ENCODE measurements at regions not wholly inside any gene's neighbourhood (a gene's known extent, or its start where the extent isn't known, plus 50 kb on each side); places are given as distances from the start of the nearest gene placed in this dataset.

- DNase-seq, result no peak
Measured at GRCh38 chr11:115699733-115700132, 195.5 kb upstream of the CADM1 start.

DNA sequence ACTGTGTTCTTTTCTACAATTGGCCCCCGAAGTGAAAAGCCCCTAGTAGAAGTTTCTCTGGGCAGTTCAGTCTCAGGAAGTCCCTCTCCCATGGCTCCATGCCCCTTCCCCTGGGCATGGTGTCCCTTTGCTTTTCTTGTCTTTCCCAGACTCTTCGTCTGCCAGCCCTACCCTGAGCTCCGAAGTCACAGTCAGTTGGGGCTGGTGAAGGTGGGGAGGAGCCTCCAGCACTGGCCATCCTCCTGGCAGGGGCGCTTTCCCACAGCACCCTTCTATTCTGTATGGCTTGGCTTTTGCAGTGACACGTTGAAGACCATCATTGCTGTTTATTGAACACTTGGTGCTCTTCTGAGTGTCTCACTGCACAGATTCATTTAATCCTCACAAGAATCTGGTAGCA is 195.1 kb upstream of the CADM1 start:
- no peak for DNase-seq

- no peak for DNase-seq
Measured at GRCh38 chr11:115698243-115698642, 194.0 kb upstream of the CADM1 start.

DNA sequence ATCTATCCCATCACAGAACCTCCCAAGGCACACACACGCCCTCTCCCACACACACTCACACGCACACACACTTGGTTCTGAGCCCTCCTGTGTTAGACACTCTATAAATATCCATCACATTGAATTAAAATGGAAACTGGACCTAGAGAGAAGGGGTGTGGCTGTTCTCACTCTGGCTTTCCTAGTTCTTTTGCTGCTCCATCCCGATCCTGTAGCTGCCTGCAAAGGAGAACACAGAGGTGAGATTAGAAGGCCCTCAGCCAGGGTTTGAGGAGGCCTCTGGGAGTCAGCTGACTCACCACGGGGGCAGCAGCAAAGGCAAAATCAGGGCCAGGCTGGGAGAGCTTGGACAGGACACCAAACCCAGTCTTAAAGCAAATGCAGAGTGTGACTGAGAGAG is 192.3 kb upstream of the CADM1 start:
- DNase-seq, result no peak

DNA sequence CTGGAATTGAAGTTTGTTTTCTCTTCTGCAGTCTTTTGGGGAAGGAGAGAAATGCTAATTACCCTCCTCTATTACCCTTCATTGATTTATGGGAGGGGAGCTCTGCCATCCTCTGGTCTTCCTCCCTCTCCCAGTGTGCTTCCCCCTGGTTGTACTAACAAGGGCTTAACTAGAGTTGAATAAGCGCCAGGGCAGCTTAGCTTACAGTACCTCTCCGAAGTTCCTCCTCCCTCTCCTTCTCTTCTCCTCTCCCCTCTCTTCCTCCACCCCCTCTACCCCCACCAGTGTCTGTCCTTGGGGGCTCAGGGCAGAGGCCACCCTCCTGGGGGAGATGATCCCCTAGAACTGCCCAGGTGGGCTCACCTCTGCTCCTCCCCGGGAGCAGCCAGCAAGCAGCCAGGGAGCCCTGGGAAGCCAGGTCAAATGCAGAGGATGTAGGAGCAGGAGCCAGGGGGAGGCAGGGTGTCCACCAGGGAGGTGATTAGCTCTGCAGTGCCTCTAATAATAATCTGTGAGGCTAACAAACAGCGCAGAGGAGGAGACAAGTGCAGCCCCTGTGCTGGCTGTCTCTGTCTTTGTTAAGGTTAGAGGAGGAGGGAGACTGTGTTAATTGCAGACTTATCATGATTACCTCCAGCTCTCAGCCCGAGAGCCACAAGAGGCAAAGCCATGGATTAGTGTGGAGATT is 191.6 kb upstream of the CADM1 start:
- DNase-seq, result no peak

DNA sequence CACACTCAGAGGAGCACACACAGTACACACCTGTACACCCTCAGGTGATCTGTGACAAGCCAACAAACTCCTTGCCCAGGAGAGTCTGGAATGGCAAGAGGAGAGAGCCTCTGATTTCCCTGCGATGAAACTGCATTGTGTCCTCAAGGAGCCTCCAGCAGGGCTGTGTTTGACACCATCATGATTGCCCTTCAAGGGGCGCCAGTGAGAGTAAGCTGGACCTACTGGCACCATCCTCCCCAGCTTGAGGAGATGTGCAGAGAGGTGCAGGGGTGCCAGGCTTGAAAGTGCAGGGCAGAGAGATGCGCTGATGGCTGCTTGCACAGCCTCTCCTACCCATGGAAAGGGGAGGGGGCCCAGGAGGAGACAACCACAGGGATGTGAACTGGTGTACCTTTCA is 188.8 kb upstream of the CADM1 start:
- no peak for DNase-seq

GRCh38 chr11:115691030-115691429 is 186.8 kb upstream of the CADM1 start:
- no peak for DNase-seq

GRCh38 chr11:115687934-115688333 is 183.7 kb upstream of the CADM1 start:
- no peak for DNase-seq

- DNase-seq, result no peak
Measured at GRCh38 chr11:115684699-115685098, 180.5 kb upstream of the CADM1 start.

DNA sequence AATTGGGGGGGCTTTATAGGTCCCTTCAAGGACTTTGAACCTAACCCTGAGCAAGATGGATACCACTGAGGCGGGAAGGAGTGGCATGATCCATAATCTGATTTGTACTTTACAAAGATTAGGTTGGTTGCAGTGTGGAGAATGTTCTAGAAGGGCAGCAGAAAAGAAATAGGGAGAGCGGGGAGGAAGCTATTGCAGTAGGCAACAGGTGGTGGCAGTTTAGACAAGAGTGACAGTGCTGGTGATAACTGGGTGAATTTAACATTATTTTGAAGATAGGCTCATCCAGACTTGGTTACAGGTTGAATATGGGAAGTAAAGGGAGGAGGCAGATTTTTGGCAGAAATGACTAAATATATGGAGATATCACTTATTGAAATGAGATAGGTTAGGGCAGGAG is 179.9 kb upstream of the CADM1 start:
- no peak for DNase-seq

- DNase-seq, result no peak
Measured at GRCh38 chr11:115682888-115683287, 178.7 kb upstream of the CADM1 start.

GRCh38 chr11:115682101-115682500 is 177.9 kb upstream of the CADM1 start:
- DNase-seq, result no peak

DNA sequence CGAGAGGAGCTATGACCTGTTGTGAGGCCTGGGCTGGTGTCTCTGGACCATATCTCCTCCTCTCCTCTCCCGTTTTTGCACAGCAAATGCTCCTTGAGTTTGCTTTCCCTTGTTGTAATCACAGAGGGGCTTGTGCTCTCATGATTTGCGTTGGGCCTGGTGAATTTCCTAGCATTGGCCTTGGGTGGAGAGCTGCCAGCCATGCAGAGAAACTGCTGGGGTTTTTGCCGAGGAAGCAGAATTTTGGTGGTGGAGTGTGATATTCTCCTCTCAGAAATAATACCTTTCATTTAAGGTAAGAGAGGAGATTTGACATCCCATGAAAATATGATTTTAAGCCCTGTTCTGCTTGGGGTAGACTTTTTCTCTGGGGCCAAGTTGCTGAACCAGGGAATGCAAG is 175.7 kb upstream of the CADM1 start:
- DNase-seq, result no peak

- DNase-seq, result no peak
Measured at GRCh38 chr11:115678942-115679341, 174.7 kb upstream of the CADM1 start.

- DNase-seq, result no peak
Measured at GRCh38 chr11:115677190-115677589, 173.0 kb upstream of the CADM1 start.

- DNase-seq, result no peak
Measured at GRCh38 chr11:115676768-115677167, 172.6 kb upstream of the CADM1 start.

DNA sequence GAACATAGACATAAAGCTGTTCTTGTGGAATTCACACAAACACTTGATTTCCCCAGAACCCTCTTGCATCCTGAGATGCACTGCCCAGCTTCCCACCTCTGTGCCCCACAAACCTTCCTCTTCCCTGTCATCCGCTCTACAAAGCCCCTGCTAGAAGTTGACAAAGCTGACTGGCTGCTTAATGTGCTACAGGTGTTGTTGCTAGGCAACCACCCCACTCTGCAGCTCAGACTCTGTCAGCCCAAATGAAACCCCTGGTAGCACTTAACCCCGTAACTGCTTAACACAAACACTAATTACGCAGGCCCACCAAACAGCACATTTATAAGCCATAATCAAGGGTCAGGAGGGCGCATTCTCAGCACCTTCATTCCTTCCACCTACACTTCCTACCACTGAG is 172.0 kb upstream of the CADM1 start:
- DNase-seq, result no peak

DNA sequence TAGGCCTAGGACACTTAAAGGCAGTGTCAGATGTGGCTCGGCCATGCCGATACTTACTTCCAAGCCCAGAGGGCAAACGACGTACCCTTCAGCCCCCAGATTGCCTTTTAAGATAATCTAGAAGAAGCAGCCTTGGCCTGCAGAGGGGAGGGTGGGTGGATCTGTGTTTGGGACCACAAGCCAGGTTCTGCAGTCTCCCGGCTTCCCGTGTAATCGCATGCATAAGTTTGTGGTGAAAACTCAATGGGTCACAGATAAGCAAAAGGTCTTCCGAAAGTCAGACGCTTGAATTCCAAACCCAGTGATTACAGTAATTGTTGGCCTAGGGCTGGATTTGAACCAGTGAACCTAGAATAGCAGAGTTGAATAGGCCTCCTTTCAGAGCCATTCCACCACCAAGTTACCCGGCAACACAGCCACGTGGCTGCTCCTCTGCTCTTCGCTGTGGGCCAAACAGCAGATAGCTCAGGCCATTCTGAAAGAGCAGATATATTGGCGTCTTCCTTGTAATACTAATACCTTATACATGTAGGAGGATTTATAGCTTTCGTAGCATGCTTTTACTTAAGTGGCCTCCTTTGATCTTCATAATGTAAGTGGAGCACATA is 170.8 kb upstream of the CADM1 start:
- DNase-seq, result no peak

GRCh38 chr11:115674176-115674936 is 170.1 kb upstream of the CADM1 start:
- DNase-seq, result no peak

DNA sequence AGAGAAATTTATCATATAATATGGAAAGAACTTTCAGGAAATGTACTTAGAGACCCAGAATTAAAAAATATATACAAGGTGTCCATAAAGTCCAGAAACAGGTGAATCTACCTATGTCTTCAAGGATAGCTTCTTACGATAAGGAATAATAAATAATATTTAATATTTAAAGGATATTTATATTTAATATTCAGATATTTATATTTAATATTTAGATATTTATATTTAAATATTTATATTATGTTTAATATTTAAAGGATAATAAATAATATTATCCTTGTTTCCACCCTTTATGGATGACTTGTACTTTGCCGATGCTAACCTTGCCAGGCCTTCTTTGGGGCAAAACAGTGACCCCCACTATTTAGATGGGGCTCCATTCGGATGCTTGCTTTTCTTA is 169.5 kb upstream of the CADM1 start:
- DNase-seq, result no peak

DNA sequence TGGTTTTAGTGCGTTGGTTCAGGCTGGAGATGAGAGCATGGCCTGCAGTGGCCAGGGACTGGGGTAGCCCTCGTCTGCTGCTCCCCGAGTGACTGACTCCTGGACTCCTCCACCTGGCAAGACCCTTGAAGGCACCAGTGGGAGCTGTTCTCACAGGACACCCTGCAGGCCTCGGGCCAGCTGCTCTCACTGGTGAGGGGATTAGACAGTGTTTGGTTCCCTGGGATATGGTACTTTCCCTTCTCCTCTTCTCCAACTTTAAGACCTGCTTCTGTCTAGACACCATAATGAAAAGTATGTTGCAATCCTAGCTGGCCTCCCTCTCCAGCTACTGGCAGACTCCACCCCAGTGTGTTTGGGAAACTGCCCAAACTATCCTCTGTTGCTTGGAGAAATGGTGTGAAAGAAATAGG is 168.8 kb upstream of the CADM1 start:
- no peak for DNase-seq

DNA sequence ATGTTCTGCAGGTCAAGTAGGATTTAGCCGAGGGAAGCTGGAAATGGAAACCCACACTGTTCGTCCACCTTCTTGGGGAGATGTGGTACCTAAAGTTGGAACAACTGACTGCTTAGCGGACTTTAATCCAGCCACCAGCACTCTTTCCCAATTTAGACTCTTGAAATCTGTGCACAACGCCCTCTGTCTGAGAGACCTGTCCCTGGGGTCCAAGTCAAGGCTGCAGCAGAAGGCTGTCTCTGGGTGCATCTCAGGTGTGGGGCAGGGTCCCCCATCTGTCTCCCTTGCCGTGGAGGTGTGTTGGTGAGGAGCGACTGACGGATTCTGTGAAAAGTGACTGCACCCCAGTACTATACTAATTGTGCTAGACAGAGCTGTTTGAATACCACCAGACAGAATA is 168.2 kb upstream of the CADM1 start:
- no peak for DNase-seq

GRCh38 chr11:115670538-115671205 is 166.5 kb upstream of the CADM1 start:
- no peak for DNase-seq

DNA sequence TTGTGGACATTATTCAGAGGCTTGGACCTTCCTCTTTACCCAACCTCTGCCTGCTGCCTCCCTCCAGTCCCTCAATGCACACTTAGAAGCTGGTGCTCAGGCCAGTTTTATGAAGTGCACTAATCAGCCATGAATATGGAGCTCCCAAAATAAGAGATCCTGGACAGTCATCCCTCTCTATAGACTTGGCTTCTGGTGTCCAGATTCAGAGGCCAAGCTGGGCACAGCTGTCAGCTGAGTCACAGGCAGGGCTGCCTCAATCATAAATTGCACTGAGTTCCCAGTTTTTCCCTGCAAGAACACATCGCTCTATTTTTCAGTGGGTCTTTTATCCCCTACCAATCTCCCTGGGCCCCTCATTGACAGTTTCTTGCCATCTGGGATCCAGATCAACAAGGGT is 161.7 kb upstream of the CADM1 start:
- DNase-seq, result no peak

Measured in NK-92 treated with Interleukin-12 subunit alpha and Interleukin-12 subunit beta, amount 100 ng/mL, for 24 hours (cell line).